Breast epithelium (tissue), 4 donors: ENCODE measurements at regions not wholly inside any gene's neighbourhood (a gene's known extent, or its start where the extent isn't known, plus 50 kb on each side); places are given as distances from the start of the nearest gene placed in this dataset.

Source experiments
- DNase-seq, 2 donors: peaks; one replicate each; pipeline ENCODE4 v3.0.0-alpha.2; 2019; ENCODE audit warnings: low spot score in 2 of 2
- H3K27ac ChIP-seq, 2 donors: fragments of 200-600 bp; sonication (generic) in 1 of 2; one replicate each; pipeline ENCODE4 v1.5.1; 2016 to 2019; ENCODE audit warnings: mild to moderate bottlenecking in 1 of 2
- H3K27me3 ChIP-seq, 2 donors: fragments of 200-600 bp; sonication (generic) in 1 of 2; one replicate each; pipeline versions ENCODE4 v1.5.1 to v1.6.0; 2017 to 2019; ENCODE audit warnings: control low read depth in 1 of 2, mild to moderate bottlenecking in 1 of 2
- H3K36me3 ChIP-seq: fragments of 200-600 bp; one replicate; pipeline ENCODE4 v1.5.1; 2019
- H3K4me1 ChIP-seq, 2 donors: fragments of 200-600 bp; sonication (generic); one replicate each; pipeline ENCODE4 v1.5.1; 2016 to 2019; ENCODE audit warnings: control low read depth in 1 of 2
- H3K4me3 ChIP-seq, 3 donors: fragments of 200-600 bp; sonication (generic); 1 replicate in 2 of 3; 2 replicates in 1 of 3; pipeline ENCODE4 v1.5.1; 2016 to 2019; ENCODE audit warnings: mild to moderate bottlenecking in 3 of 3, moderate library complexity in 2 of 3
- H3K9me3 ChIP-seq, 2 donors: fragments of 200-600 bp; sonication (generic) in 1 of 2; one replicate each; pipeline ENCODE4 v1.5.1; 2016 to 2019; ENCODE audit warnings: control low read depth in 1 of 2
- CTCF ChIP-seq, 3 donors: fragments of 450-650 bp; IDR thresholded peaks; one replicate each; pipeline ENCODE4 v1.5.1; 2016 to 2017; ENCODE audit warnings: antibody characterized with exemption in 3 of 3, mild to moderate bottlenecking in 3 of 3, moderate library complexity in 3 of 3
- POLR2A ChIP-seq: fragments of 450-650 bp; IDR thresholded peaks from one replicate; pipeline ENCODE4 v1.6.1; 2016; ENCODE audit warnings: antibody characterized with exemption, mild to moderate bottlenecking, moderate library complexity
- POLR2AphosphoS5 ChIP-seq, 3 donors: sonication (generic); formaldehyde crosslinking; IDR thresholded peaks; one replicate each; pipeline ENCODE4 v1.6.1; 2017; ENCODE audit warnings: antibody characterized with exemption in 3 of 3
- intact Hi-C: fragments of 100-400 bp; cut with DNase I; formaldehyde crosslinking; loops from one replicate; pipeline ENCODE4 v1.15.1; 2023; ENCODE audit warnings: low total_unique reads

- H3K4me3 ChIP-seq = no peak overlapping the region
- no peak for DNase-seq
- no peaks in the 10 kb centered on the region for H3K4me1 ChIP-seq
- H3K9me3 ChIP-seq = no peaks in the 10 kb centered on the region
- no peak for TF ChIP-seq POLR2A
- no peak for TF ChIP-seq POLR2AphosphoS5 (IDR thresholded peaks at IDR 0.05)
- TF ChIP-seq CTCF (IDR thresholded peaks at IDR 0.05) = no peak
- no peak overlapping the region for H3K27ac ChIP-seq
- H3K36me3 ChIP-seq = no peaks in the 10 kb centered on the region
- intact Hi-C loops = no loop called here
- no peaks in the 10 kb centered on the region for H3K27me3 ChIP-seq
Measured at GRCh38 chr12:94788298-94788697, 137.9 kb upstream of the TMCC3 start.

- TF ChIP-seq POLR2A (no peak), CTCF (IDR thresholded peaks at IDR 0.05) (no peak)
- intact Hi-C loops = no loop called here
- H3K27me3 ChIP-seq = no peaks in the 10 kb centered on the region
Measured at GRCh38 chr12:94786906-94787305, 136.5 kb upstream of the TMCC3 start.

GRCh38 chr12:94783862-94784261, 133.5 kb upstream of the TMCC3 start:
- intact Hi-C loops = no loop called here
- TF ChIP-seq POLR2A (no peak), CTCF (IDR thresholded peaks at IDR 0.05) (no peak), POLR2AphosphoS5 (IDR thresholded peaks at IDR 0.05) (no peak)
- DNase-seq = no peak
- H3K4me3 ChIP-seq = no peak overlapping the region
- H3K27me3 ChIP-seq = no peaks in the 10 kb centered on the region
- no peaks in the 10 kb centered on the region for H3K9me3 ChIP-seq
- no peak overlapping the region for H3K27ac ChIP-seq
- H3K36me3 ChIP-seq = no peaks in the 10 kb centered on the region
- no peaks in the 10 kb centered on the region for H3K4me1 ChIP-seq

More at GRCh38 chr12:94786906-94787305, 136.5 kb upstream of the TMCC3 start:
- H3K27ac ChIP-seq = no peak overlapping the region
- no peak overlapping the region for H3K4me3 ChIP-seq
- no peaks in the 10 kb centered on the region for H3K9me3 ChIP-seq
- H3K4me1 ChIP-seq = no peaks in the 10 kb centered on the region
- DNase-seq = no peak
- no peaks in the 10 kb centered on the region for H3K36me3 ChIP-seq

- no peak for DNase-seq
- Histone ChIP-seq H3K9me3 (no peaks in the 10 kb centered on the region), H3K4me1 (no peaks in the 10 kb centered on the region), H3K4me3 (no peak overlapping the region), H3K27ac (no peak overlapping the region), H3K27me3 (no peaks in the 10 kb centered on the region), H3K36me3 (no peaks in the 10 kb centered on the region)
- TF ChIP-seq POLR2A = no peak
- TF ChIP-seq POLR2AphosphoS5 (IDR thresholded peaks at IDR 0.05) = no peak
- TF ChIP-seq CTCF (IDR thresholded peaks at IDR 0.05) = no peak
- intact Hi-C loops = no loop called here
Measured at GRCh38 chr12:94783343-94783742, 133.0 kb upstream of the TMCC3 start.

GRCh38 chr12:94781835-94782234, 131.5 kb upstream of the TMCC3 start:
- intact Hi-C loops = no loop called here
- no peaks in the 10 kb centered on the region for H3K9me3 ChIP-seq
- H3K36me3 ChIP-seq = no peaks in the 10 kb centered on the region
- H3K27ac ChIP-seq = no peak overlapping the region
- no peaks in the 10 kb centered on the region for H3K27me3 ChIP-seq
- TF ChIP-seq CTCF (IDR thresholded peaks at IDR 0.05) (no peak), POLR2AphosphoS5 (IDR thresholded peaks at IDR 0.05) (no peak), POLR2A (no peak)
- H3K4me1 ChIP-seq = no peaks in the 10 kb centered on the region
- no peak for DNase-seq
- H3K4me3 ChIP-seq = no peak overlapping the region
